ENCODE measurements at regions not wholly inside any gene's neighbourhood (a gene's known extent, or its start where the extent isn't known, plus 50 kb on each side); places are given as distances from the start of the nearest gene placed in this dataset.

- intact Hi-C loops (cut with DNase I): no loop called here
- no peaks in the 10 kb centered on the region for H3K27me3 ChIP-seq
- peaks cover 0 to 7% (median 0%) of the 10 kb centered on the region in 4 donors for H3K4me1 ChIP-seq
- peaks cover 0 to 5% (median 2%) of the 10 kb centered on the region in 4 donors for H3K9me3 ChIP-seq
- WGBS, 2 donors: 49 to 78% methylated on average over 4 of the region's 4 CpGs
- no peak overlapping the region for H3K4me3 ChIP-seq
- H3K27ac ChIP-seq: no peak overlapping the region
- H3K36me3 ChIP-seq: no peaks in the 10 kb centered on the region
- TF ChIP-seq, protein P1, sequence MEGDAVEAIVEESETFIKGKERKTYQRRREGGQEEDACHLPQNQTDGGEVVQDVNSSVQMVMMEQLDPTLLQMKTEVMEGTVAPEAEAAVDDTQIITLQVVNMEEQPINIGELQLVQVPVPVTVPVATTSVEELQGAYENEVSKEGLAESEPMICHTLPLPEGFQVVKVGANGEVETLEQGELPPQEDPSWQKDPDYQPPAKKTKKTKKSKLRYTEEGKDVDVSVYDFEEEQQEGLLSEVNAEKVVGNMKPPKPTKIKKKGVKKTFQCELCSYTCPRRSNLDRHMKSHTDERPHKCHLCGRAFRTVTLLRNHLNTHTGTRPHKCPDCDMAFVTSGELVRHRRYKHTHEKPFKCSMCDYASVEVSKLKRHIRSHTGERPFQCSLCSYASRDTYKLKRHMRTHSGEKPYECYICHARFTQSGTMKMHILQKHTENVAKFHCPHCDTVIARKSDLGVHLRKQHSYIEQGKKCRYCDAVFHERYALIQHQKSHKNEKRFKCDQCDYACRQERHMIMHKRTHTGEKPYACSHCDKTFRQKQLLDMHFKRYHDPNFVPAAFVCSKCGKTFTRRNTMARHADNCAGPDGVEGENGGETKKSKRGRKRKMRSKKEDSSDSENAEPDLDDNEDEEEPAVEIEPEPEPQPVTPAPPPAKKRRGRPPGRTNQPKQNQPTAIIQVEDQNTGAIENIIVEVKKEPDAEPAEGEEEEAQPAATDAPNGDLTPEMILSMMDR (IDR thresholded peaks at IDR 0.05): no peak
- no peak for TF ChIP-seq EP300 (IDR thresholded peaks at IDR 0.05)
- no peak for TF ChIP-seq POLR2A (IDR thresholded peaks at IDR 0.05)
- TF ChIP-seq POLR2AphosphoS5 (IDR thresholded peaks at IDR 0.05): no peak
- no peak for DNase-seq
These were observed 261.9 kb upstream of the ARID1B start for GRCh38 chr6:156515242-156515641.

GRCh38 chr6:156513504-156513903 lies 263.7 kb upstream of the ARID1B start:
- WGBS, 2 donors: 76 to 79% methylated on average over 2 of the region's 2 CpGs
- Histone ChIP-seq H3K4me3 (no peak overlapping the region), H3K4me1 (peaks cover 0 to 7% (median 0%) of the 10 kb centered on the region in 4 donors), H3K9me3 (no peaks in the 10 kb centered on the region), H3K27me3 (no peaks in the 10 kb centered on the region), H3K36me3 (no peaks in the 10 kb centered on the region), H3K27ac (no peak overlapping the region)
- TF ChIP-seq EP300 (IDR thresholded peaks at IDR 0.05) (no peak), POLR2AphosphoS5 (IDR thresholded peaks at IDR 0.05) (no peak), POLR2A (IDR thresholded peaks at IDR 0.05) (no peak)
- TF ChIP-seq, protein P1 (IDR thresholded peaks at IDR 0.05): no peak
- DNase-seq: no peak
- intact Hi-C loops (cut with DNase I): no loop called here

DNA sequence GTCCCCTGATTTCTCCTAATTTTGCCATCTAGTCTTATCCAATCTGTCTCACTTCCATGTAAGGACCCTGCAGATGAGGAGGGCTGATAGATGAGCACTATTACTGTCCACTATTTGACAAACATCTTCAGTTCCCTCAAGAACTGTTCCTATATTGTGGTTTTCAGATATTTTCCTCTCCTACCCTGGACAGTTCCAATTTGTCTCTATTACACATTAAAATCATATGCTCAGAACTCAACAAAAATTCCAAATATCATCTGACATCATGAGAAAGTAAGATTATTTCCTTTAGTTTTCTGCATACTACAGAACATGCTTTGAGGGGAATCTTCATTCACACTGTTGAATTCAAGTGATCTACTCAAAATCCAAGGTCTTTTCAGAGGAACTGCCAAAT lies 265.6 kb upstream of the ARID1B start:
- no peak overlapping the region for H3K27ac ChIP-seq
- peaks cover 0 to 7% (median 0%) of the 10 kb centered on the region in 4 donors for H3K4me1 ChIP-seq
- intact Hi-C loops (cut with DNase I): no loop called here

GRCh38 chr6:156511051-156511450 lies 266.1 kb upstream of the ARID1B start:
- Histone ChIP-seq H3K4me3 (no peak overlapping the region), H3K9me3 (no peaks in the 10 kb centered on the region), H3K27me3 (no peaks in the 10 kb centered on the region), H3K36me3 (no peaks in the 10 kb centered on the region), H3K27ac (no peak overlapping the region), H3K4me1 (peaks cover 0 to 7% (median 0%) of the 10 kb centered on the region in 4 donors)
- 56 to 67% methylated on average over 5 of the region's 5 CpGs for WGBS, 2 donors
- no peak for DNase-seq
- intact Hi-C loops (cut with DNase I): no loop called here
- TF ChIP-seq, protein P1 (IDR thresholded peaks at IDR 0.05): no peak
- no peak for TF ChIP-seq EP300 (IDR thresholded peaks at IDR 0.05)
- TF ChIP-seq POLR2AphosphoS5 (IDR thresholded peaks at IDR 0.05): no peak
- TF ChIP-seq POLR2A (IDR thresholded peaks at IDR 0.05): no peak

More for the DNA sequence above, 265.6 kb upstream of the ARID1B start:
- TF ChIP-seq, protein P1 (IDR thresholded peaks at IDR 0.05): no peak
- no peak for TF ChIP-seq EP300 (IDR thresholded peaks at IDR 0.05)
- TF ChIP-seq POLR2AphosphoS5 (IDR thresholded peaks at IDR 0.05): no peak
- no peak for TF ChIP-seq POLR2A (IDR thresholded peaks at IDR 0.05)
- Histone ChIP-seq H3K9me3 (no peaks in the 10 kb centered on the region), H3K27me3 (no peaks in the 10 kb centered on the region), H3K36me3 (no peaks in the 10 kb centered on the region), H3K4me3 (no peak overlapping the region)
- DNase-seq: no peak

GRCh38 chr6:156510242-156510641 lies 266.9 kb upstream of the ARID1B start:
- Histone ChIP-seq H3K4me3 (no peak overlapping the region), H3K36me3 (no peaks in the 10 kb centered on the region), H3K27ac (no peak overlapping the region), H3K4me1 (peaks cover 0 to 7% (median 0%) of the 10 kb centered on the region in 4 donors), H3K9me3 (no peaks in the 10 kb centered on the region), H3K27me3 (no peaks in the 10 kb centered on the region)
- no peak for DNase-seq
- 85 to 95% methylated on average over 2 of the region's 2 CpGs for WGBS, 2 donors
- TF ChIP-seq POLR2A (IDR thresholded peaks at IDR 0.05) (no peak), POLR2AphosphoS5 (IDR thresholded peaks at IDR 0.05) (no peak)
- intact Hi-C loops (cut with DNase I): no loop called here

All from sigmoid colon (tissue), 6 donors.